SU-DHL-6 (cell line): ENCODE measurements at regions not wholly inside any gene's neighbourhood (a gene's known extent, or its start where the extent isn't known, plus 50 kb on each side); places are given as distances from the start of the nearest gene placed in this dataset.

ENCODE experiments used
- H2AFZ ChIP-seq: fragments of 200-600 bp; sonication (generic); 2 replicates; pipeline ENCODE4 v1.6.1; 2014; ENCODE audit warnings: low read depth, mild to moderate bottlenecking, moderate library complexity, mixed read lengths, antibody characterized with exemption, low read length; ENCODE audit not compliant: severe bottlenecking
- H3F3A ChIP-seq: fragments of 200-600 bp; shearing (Covaris generic); 2 replicates; pipeline ENCODE4 v1.6.0; 2016; ENCODE audit warnings: antibody characterized with exemption, mild to moderate bottlenecking; ENCODE audit not compliant: insufficient read depth
- H3K27ac ChIP-seq: fragments of 200-600 bp; sonication (generic); 2 replicates; pipeline ENCODE4 v1.5.1; 2016; ENCODE audit warnings: low read depth, mild to moderate bottlenecking, low read length, moderate library complexity, mixed read lengths
- H3K27me3 ChIP-seq: fragments of 200-600 bp; sonication (generic), shearing (Covaris generic); 2 replicates; pipeline ENCODE4 v1.6.0; 2014; ENCODE audit warnings: mild to moderate bottlenecking, low read length
- H3K36me3 ChIP-seq: fragments of 200-600 bp; sonication (generic); 2 replicates; pipeline ENCODE4 v1.6.1; 2014; ENCODE audit warnings: mild to moderate bottlenecking, low read length, mixed read lengths
- H3K4me2 ChIP-seq: fragments of 300-600, 200-600 bp; shearing (Covaris generic), sonication (generic); 2 replicates; pipeline ENCODE4 v1.6.0; 2014; ENCODE audit warnings: low read length, low read depth, mild to moderate bottlenecking; ENCODE audit not compliant: poor library complexity, severe bottlenecking
- H3K4me3 ChIP-seq: fragments of 200-600 bp; sonication (generic); 2 replicates; pipeline ENCODE4 v1.5.1; 2014; ENCODE audit warnings: antibody characterized with exemption, low read length, mild to moderate bottlenecking, mixed read lengths; ENCODE audit not compliant: insufficient read depth, poor library complexity, severe bottlenecking
- H3K79me2 ChIP-seq: fragments of 200-600 bp; sonication (generic); 2 replicates; pipeline ENCODE4 v1.6.1; 2014; ENCODE audit warnings: mild to moderate bottlenecking, low read length, moderate library complexity; ENCODE audit not compliant: insufficient read depth
- H3K9ac ChIP-seq: fragments of 200-600 bp; sonication (generic); 2 replicates; pipeline ENCODE4 v1.7.0; 2014; ENCODE audit warnings: mild to moderate bottlenecking, low read length
- H3K9me2 ChIP-seq: fragments of 200-600 bp; sonication (generic); replicated peaks from 2 replicates; pipeline ENCODE4 v1.6.1; 2014; ENCODE audit warnings: low read length; ENCODE audit not compliant: insufficient read depth
- H3K9me3 ChIP-seq: fragments of 200-600 bp; sonication (generic); 2 replicates; pipeline ENCODE4 v1.6.1; 2014; ENCODE audit warnings: low read length, mixed read lengths; ENCODE audit not compliant: insufficient read depth
- H4K20me1 ChIP-seq: fragments of 200-600 bp; sonication (generic); 2 replicates; pipeline ENCODE4 v1.6.1; 2014; ENCODE audit warnings: low read depth, mild to moderate bottlenecking, antibody characterized with exemption, low read length, moderate library complexity, mixed read lengths
- EZH2phosphoT487 ChIP-seq: fragments of 200-600 bp; sonication (generic), shearing (Covaris generic); conservative IDR thresholded peaks from 2 replicates; pipeline ENCODE4 v1.6.1; 2018; ENCODE audit warnings: mild to moderate bottlenecking, antibody characterized with exemption, low read length, moderate library complexity, mixed read lengths
- TF ChIP-seq, protein P1 (sequence below): fragments of 200-600 bp; sonication (generic); IDR thresholded peaks from one replicate; pipeline ENCODE4 v1.5.1; 2017; ENCODE audit warnings: antibody characterized with exemption, mild to moderate bottlenecking, low read length, moderate library complexity; ENCODE audit not compliant: insufficient read depth, poor library complexity, severe bottlenecking

DNA sequence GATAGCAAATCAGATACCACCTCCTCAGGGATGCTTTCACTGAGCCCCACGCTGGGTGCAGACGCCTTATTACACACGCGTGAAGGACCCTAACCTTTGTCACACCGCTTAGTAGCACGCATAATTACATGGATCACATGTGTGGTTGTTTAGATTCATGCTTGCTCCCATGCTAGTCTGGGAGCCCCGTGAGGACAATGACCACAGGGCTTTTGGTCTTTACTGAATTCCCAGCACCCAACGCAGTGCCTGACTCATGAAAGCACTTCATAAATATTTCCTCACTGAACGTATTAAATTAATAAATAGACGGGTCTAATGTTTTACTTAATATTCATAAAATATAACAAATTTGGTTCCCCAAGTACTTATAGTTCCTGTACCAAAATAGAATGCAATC lies 132.5 kb downstream of the ALDH8A1 start:
- Histone ChIP-seq H3K27me3 (no peaks in the 10 kb centered on the region), H4K20me1 (no peaks in the 10 kb centered on the region), H3K9ac (no peak overlapping the region), H3K4me2 (no peak overlapping the region), H3K36me3 (no peaks in the 10 kb centered on the region), H3K9me2 (no peaks in the 10 kb centered on the region), H3K79me2 (no peaks in the 10 kb centered on the region), H3K9me3 (no peaks in the 10 kb centered on the region), H3K27ac (no peak overlapping the region), H3K4me3 (no peak overlapping the region), H2AFZ (no peak overlapping the region), H3F3A (no peaks in the 10 kb centered on the region)
- TF ChIP-seq EZH2phosphoT487: no peak
- TF ChIP-seq, protein P1, sequence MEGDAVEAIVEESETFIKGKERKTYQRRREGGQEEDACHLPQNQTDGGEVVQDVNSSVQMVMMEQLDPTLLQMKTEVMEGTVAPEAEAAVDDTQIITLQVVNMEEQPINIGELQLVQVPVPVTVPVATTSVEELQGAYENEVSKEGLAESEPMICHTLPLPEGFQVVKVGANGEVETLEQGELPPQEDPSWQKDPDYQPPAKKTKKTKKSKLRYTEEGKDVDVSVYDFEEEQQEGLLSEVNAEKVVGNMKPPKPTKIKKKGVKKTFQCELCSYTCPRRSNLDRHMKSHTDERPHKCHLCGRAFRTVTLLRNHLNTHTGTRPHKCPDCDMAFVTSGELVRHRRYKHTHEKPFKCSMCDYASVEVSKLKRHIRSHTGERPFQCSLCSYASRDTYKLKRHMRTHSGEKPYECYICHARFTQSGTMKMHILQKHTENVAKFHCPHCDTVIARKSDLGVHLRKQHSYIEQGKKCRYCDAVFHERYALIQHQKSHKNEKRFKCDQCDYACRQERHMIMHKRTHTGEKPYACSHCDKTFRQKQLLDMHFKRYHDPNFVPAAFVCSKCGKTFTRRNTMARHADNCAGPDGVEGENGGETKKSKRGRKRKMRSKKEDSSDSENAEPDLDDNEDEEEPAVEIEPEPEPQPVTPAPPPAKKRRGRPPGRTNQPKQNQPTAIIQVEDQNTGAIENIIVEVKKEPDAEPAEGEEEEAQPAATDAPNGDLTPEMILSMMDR: no peak

DNA sequence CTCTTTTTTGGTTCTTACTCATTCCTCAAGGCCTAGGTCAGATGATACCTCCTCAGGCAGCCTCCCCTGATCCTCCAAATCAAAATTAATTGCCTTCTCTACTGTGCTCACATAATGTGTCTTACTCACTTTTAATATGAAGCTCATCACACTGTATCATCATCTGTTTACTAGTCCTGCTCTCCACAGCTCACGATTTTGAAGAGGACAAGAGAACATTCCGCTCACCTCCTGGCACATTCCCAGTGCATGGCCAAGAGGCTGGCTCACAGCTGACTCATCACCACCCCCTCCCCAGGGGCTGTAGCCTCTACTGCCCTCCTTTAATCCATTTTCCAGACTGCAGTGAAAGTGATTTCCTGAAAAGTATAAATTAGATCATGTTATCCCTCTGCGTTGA lies 133.1 kb downstream of the ALDH8A1 start:
- no peaks in the 10 kb centered on the region for H3K9me2 ChIP-seq
- no peaks in the 10 kb centered on the region for H3K9me3 ChIP-seq
- H3K36me3 ChIP-seq: no peaks in the 10 kb centered on the region
- H4K20me1 ChIP-seq: no peaks in the 10 kb centered on the region
- no peak overlapping the region for H3K4me2 ChIP-seq
- no peaks in the 10 kb centered on the region for H3K79me2 ChIP-seq
- H3K27me3 ChIP-seq: no peaks in the 10 kb centered on the region
- H3K4me3 ChIP-seq: no peak overlapping the region
- no peaks in the 10 kb centered on the region for H3F3A ChIP-seq
- TF ChIP-seq, protein P1: no peak
- no peak overlapping the region for H3K9ac ChIP-seq
- H2AFZ ChIP-seq: no peak overlapping the region
- no peak overlapping the region for H3K27ac ChIP-seq

DNA sequence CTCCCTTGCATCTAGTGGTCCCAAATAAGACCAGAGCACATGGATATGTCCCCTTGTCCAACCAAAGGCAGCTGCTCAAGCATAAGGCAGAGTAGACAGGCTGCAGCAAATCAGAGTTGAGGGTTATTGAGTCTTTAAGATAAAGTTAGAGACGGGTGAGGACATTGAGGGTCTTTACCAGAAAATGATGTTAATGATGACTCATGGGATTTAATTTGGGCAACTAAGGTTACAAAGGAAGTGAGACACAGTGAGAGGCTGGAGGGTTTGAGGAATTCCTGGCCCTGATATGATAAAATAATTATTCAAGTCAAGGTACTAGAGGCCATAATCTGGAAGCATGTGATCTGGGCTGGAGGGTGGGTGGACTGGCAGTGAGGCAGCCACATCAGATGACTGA lies 133.6 kb downstream of the ALDH8A1 start:
- Histone ChIP-seq H4K20me1 (no peaks in the 10 kb centered on the region), H3K9me2 (no peaks in the 10 kb centered on the region), H3K27ac (no peak overlapping the region), H3F3A (no peaks in the 10 kb centered on the region), H3K79me2 (no peaks in the 10 kb centered on the region), H3K27me3 (no peaks in the 10 kb centered on the region), H3K36me3 (no peaks in the 10 kb centered on the region), H3K4me3 (no peak overlapping the region), H2AFZ (no peak overlapping the region), H3K9ac (no peak overlapping the region), H3K4me2 (no peak overlapping the region), H3K9me3 (no peaks in the 10 kb centered on the region)
- TF ChIP-seq EZH2phosphoT487: no peak
- TF ChIP-seq, protein P1: no peak
